ENCODE measurements at regions not wholly inside any gene's neighbourhood (a gene's known extent, or its start where the extent isn't known, plus 50 kb on each side); places are given as distances from the start of the nearest gene placed in this dataset.

DNA sequence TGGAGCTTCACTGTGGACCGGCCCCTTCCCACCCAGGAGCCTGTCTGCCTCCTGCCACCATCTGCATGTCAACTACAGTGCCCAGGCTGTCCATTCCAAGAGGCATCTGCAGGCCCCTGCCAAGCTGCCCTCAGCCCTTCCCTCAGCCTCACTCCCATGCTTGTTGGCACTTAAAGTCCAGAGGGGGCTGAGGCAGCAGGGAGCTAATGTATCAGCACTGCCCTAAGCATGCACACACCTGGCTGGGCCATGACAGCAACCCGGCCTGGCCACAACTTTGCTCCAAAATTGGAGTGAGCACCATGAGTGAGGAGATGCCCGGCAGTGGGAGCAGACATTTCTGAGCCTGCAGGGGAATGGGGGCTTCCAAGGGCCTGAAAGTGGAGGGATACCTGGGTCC is 417.5 kb upstream of the GRM3 start:
- POLR2A ChIA-PET, result no interaction called here

DNA sequence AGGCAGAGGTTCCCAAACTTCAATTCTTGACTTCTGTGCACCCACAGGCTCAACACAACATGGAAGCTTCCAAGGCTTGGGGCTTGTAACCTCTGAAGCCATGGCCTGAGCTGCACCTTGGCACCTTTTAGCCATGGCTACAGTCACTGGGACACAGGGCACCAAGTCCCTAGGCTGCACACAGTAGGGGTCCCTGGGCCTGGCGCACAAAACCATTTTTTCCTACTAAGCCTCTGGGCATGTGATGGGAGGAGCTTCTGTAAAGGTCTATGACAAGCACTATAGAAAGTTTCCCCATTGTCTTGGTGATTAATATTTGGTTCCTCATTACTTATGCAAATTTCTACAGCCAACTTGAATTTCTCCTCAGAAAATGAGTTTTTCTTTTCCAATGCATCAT is 420.9 kb upstream of the GRM3 start:
- DNase-seq (ENCODE audit: low read depth in 1 of 2, low spot score in 1 of 2), result no peak
- H3K9me3 ChIP-seq, result peaks cover 3% of the 10 kb centered on the region; the same call in 2 of the 3 replicates
- POLR2A ChIA-PET, result no interaction called here
- WGBS (ENCODE audit: missing lambda C conversion rate), result 27% methylated on average over 1 of the region's 1 CpG
- FAIRE-seq, result no peak
- H3K27ac ChIP-seq, result no peak overlapping the region
- TF ChIP-seq ZC3H11A (IDR thresholded peaks at IDR 0.05) (no peak), MAZ (IDR thresholded peaks at IDR 0.05; ENCODE audit: borderline replicate concordance, low read depth, low read length) (no peak), HOXB5 (CRISPR knock-in tag; IDR thresholded peaks at IDR 0.05) (no peak), NPAS2 (CRISPR knock-in tag; IDR thresholded peaks at IDR 0.05; ENCODE audit: borderline replicate concordance) (no peak), ZFP36 (IDR thresholded peaks at IDR 0.05; ENCODE audit: borderline replicate concordance, partially characterized antibody) (no peak), MYC (IDR thresholded peaks at IDR 0.05; ENCODE audit: borderline replicate concordance, low read length) (no peak), SREBF2 (IDR thresholded peaks at IDR 0.05) (no peak), RARB (CRISPR knock-in tag; IDR thresholded peaks at IDR 0.05) (no peak)
- TF ChIP-seq, protein P1, sequence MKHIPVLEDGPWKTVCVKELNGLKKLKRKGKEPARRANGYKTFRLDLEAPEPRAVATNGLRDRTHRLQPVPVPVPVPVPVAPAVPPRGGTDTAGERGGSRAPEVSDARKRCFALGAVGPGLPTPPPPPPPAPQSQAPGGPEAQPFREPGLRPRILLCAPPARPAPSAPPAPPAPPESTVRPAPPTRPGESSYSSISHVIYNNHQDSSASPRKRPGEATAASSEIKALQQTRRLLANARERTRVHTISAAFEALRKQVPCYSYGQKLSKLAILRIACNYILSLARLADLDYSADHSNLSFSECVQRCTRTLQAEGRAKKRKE (CRISPR knock-in tag; IDR thresholded peaks at IDR 0.05; ENCODE audit: low read depth), result no peak
- TF ChIP-seq, protein P2, sequence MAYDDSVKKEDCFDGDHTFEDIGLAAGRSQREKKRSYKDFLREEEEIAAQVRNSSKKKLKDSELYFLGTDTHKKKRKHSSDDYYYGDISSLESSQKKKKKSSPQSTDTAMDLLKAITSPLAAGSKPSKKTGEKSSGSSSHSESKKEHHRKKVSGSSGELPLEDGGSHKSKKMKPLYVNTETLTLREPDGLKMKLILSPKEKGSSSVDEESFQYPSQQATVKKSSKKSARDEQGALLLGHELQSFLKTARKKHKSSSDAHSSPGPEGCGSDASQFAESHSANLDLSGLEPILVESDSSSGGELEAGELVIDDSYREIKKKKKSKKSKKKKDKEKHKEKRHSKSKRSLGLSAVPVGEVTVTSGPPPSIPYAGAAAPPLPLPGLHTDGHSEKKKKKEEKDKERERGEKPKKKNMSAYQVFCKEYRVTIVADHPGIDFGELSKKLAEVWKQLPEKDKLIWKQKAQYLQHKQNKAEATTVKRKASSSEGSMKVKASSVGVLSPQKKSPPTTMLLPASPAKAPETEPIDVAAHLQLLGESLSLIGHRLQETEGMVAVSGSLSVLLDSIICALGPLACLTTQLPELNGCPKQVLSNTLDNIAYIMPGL (CRISPR knock-in tag; IDR thresholded peaks at IDR 0.05; ENCODE audit: borderline replicate concordance), result no peak
- no peak overlapping the region for H3K4me3 ChIP-seq
- no peaks in the 10 kb centered on the region for H3K4me1 ChIP-seq
- CTCF ChIA-PET, result no interaction called here
- no peak overlapping the region for H3K4me2 ChIP-seq
- ATAC-seq, result no peak

More for the DNA sequence above, 417.5 kb upstream of the GRM3 start:
- WGBS (ENCODE audit: missing lambda C conversion rate), result 5% methylated on average over 3 of the region's 3 CpGs
- ATAC-seq, result no peak
- CTCF ChIA-PET, result no interaction called here
- FAIRE-seq, result no peak
- H3K4me2 ChIP-seq, result no peak overlapping the region
- no peak for DNase-seq (ENCODE audit: low read depth in 1 of 2, low spot score in 1 of 2)
- TF ChIP-seq CHD4 (IDR thresholded peaks at IDR 0.05; ENCODE audit: borderline replicate concordance) (no peak), TP53 (CRISPR knock-in tag; IDR thresholded peaks at IDR 0.05) (no peak), CBX8 (IDR thresholded peaks at IDR 0.05) (no peak), RAD21 (conservative IDR thresholded peaks at IDR 0.05 in 1 of 2, IDR thresholded peaks at IDR 0.05 in 1 of 2) (no peak), HOXA7 (CRISPR knock-in tag; IDR thresholded peaks at IDR 0.05) (no peak), RNF2 (IDR thresholded peaks at IDR 0.05; ENCODE audit: borderline replicate concordance, low read depth) (no peak), FOSB (CRISPR knock-in tag; IDR thresholded peaks at IDR 0.05) (no peak), RFX5 (IDR thresholded peaks at IDR 0.05) (no peak), NR3C1 (IDR thresholded peaks at IDR 0.05) (no peak), POLR2A (IDR thresholded peaks at IDR 0.05; ENCODE audit: low read length) (no peak), MYC (IDR thresholded peaks at IDR 0.05; ENCODE audit: borderline replicate concordance, low read length) (no peak)
- TF ChIP-seq, protein P3, sequence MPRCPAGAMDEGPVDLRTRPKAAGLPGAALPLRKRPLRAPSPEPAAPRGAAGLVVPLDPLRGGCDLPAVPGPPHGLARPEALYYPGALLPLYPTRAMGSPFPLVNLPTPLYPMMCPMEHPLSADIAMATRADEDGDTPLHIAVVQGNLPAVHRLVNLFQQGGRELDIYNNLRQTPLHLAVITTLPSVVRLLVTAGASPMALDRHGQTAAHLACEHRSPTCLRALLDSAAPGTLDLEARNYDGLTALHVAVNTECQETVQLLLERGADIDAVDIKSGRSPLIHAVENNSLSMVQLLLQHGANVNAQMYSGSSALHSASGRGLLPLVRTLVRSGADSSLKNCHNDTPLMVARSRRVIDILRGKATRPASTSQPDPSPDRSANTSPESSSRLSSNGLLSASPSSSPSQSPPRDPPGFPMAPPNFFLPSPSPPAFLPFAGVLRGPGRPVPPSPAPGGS (IDR thresholded peaks at IDR 0.05), result no peak
- TF ChIP-seq, protein P4, sequence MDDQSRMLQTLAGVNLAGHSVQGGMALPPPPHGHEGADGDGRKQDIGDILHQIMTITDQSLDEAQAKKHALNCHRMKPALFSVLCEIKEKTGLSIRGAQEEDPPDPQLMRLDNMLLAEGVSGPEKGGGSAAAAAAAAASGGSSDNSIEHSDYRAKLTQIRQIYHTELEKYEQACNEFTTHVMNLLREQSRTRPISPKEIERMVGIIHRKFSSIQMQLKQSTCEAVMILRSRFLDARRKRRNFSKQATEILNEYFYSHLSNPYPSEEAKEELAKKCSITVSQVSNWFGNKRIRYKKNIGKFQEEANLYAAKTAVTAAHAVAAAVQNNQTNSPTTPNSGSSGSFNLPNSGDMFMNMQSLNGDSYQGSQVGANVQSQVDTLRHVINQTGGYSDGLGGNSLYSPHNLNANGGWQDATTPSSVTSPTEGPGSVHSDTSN (IDR thresholded peaks at IDR 0.05), result no peak
- TF ChIP-seq, protein P5, sequence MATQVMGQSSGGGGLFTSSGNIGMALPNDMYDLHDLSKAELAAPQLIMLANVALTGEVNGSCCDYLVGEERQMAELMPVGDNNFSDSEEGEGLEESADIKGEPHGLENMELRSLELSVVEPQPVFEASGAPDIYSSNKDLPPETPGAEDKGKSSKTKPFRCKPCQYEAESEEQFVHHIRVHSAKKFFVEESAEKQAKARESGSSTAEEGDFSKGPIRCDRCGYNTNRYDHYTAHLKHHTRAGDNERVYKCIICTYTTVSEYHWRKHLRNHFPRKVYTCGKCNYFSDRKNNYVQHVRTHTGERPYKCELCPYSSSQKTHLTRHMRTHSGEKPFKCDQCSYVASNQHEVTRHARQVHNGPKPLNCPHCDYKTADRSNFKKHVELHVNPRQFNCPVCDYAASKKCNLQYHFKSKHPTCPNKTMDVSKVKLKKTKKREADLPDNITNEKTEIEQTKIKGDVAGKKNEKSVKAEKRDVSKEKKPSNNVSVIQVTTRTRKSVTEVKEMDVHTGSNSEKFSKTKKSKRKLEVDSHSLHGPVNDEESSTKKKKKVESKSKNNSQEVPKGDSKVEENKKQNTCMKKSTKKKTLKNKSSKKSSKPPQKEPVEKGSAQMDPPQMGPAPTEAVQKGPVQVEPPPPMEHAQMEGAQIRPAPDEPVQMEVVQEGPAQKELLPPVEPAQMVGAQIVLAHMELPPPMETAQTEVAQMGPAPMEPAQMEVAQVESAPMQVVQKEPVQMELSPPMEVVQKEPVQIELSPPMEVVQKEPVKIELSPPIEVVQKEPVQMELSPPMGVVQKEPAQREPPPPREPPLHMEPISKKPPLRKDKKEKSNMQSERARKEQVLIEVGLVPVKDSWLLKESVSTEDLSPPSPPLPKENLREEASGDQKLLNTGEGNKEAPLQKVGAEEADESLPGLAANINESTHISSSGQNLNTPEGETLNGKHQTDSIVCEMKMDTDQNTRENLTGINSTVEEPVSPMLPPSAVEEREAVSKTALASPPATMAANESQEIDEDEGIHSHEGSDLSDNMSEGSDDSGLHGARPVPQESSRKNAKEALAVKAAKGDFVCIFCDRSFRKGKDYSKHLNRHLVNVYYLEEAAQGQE (IDR thresholded peaks at IDR 0.05), result no peak
- TF ChIP-seq, protein P6, sequence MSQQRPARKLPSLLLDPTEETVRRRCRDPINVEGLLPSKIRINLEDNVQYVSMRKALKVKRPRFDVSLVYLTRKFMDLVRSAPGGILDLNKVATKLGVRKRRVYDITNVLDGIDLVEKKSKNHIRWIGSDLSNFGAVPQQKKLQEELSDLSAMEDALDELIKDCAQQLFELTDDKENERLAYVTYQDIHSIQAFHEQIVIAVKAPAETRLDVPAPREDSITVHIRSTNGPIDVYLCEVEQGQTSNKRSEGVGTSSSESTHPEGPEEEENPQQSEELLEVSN (IDR thresholded peaks at IDR 0.05; ENCODE audit: borderline replicate concordance, low read depth), result no peak
- no peak overlapping the region for H3K27ac ChIP-seq
- H3K9me3 ChIP-seq, result peaks cover 3% of the 10 kb centered on the region; the same call in 2 of the 3 replicates
- H3K4me3 ChIP-seq, result no peak overlapping the region
- no peaks in the 10 kb centered on the region for H3K4me1 ChIP-seq

Data from A549 (cell line).